Keratinocyte (primary cell): ENCODE measurements at regions not wholly inside any gene's neighbourhood (a gene's known extent, or its start where the extent isn't known, plus 50 kb on each side); places are given as distances from the start of the nearest gene placed in this dataset.
"Not testable (repeated sequence)": the region's sequence is repeated elsewhere in the genome, so short reads cannot be mapped to it uniquely, and the experiment has no call there.

ENCODE experiments used
- EZH2 ChIP-seq: IDR thresholded peaks from one replicate; pipeline ENCODE4 v1.6.1; 2012; ENCODE audit warnings: inconsistent platforms, mild to moderate bottlenecking, low read length, moderate library complexity
- TF ChIP-seq, protein P1 (sequence below), 3 experiments: IDR thresholded peaks in 1 of 3; conservative IDR thresholded peaks in 1 of 3; optimal IDR thresholded peaks in 1 of 3; 2 replicates in 2 of 3; 3 replicates in 1 of 3; pipeline versions ENCODE3 to v1.5.1; 2011; ENCODE audit warnings: low read length in 3 of 3, mild to moderate bottlenecking in 3 of 3, moderate library complexity in 2 of 3, control low read depth in 1 of 3, inconsistent platforms in 1 of 3; ENCODE audit not compliant: insufficient read depth in 2 of 3; ENCODE audit errors: extremely low read depth in 1 of 3

GRCh38 chr21:6499128-6499826, 4022.1 kb upstream of the TPTE start:
- TF ChIP-seq, protein P1, sequence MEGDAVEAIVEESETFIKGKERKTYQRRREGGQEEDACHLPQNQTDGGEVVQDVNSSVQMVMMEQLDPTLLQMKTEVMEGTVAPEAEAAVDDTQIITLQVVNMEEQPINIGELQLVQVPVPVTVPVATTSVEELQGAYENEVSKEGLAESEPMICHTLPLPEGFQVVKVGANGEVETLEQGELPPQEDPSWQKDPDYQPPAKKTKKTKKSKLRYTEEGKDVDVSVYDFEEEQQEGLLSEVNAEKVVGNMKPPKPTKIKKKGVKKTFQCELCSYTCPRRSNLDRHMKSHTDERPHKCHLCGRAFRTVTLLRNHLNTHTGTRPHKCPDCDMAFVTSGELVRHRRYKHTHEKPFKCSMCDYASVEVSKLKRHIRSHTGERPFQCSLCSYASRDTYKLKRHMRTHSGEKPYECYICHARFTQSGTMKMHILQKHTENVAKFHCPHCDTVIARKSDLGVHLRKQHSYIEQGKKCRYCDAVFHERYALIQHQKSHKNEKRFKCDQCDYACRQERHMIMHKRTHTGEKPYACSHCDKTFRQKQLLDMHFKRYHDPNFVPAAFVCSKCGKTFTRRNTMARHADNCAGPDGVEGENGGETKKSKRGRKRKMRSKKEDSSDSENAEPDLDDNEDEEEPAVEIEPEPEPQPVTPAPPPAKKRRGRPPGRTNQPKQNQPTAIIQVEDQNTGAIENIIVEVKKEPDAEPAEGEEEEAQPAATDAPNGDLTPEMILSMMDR (optimal IDR thresholded peaks at IDR 0.05 in 1 of 3, IDR thresholded peaks at IDR 0.05 in 1 of 3, conservative IDR thresholded peaks at IDR 0.05 in 1 of 3; ENCODE audit: extremely low read depth in 1 of 3, insufficient read depth in 2 of 3, low read length in 3 of 3): not testable (repeated sequence)
- TF ChIP-seq EZH2: not testable (repeated sequence)
